ENCODE measurements at regions not wholly inside any gene's neighbourhood (a gene's known extent, or its start where the extent isn't known, plus 50 kb on each side); places are given as distances from the start of the nearest gene placed in this dataset.

GRCh38 chr9:13555989-13556500 lies 276.6 kb upstream of the MPDZ start:
- no peak overlapping the region for H3K4me2 ChIP-seq (ENCODE audit: low read depth, low read length)
- DNase-seq (ENCODE audit: low spot score) (no peak), FAIRE-seq (no peak), ATAC-seq (no peak)
- no peak for TF ChIP-seq ZFAT (CRISPR knock-in tag; conservative IDR thresholded peaks at IDR 0.05)
- TF ChIP-seq CBX5 (CRISPR knock-in tag; IDR thresholded peaks at IDR 0.05; ENCODE audit: borderline replicate concordance): no peak
- TF ChIP-seq ZNF253 (CRISPR knock-in tag; IDR thresholded peaks at IDR 0.05; ENCODE audit: borderline replicate concordance): no peak
- no peak for TF ChIP-seq CENPX (CRISPR knock-in tag; IDR thresholded peaks at IDR 0.05)
- TF ChIP-seq ZIK1 (CRISPR knock-in tag; IDR thresholded peaks at IDR 0.05; ENCODE audit: borderline replicate concordance, low read depth): no peak
- no peak for TF ChIP-seq CTCF (CRISPR knock-in tag; IDR thresholded peaks at IDR 0.05)
- TF ChIP-seq ZNF484 (CRISPR knock-in tag; IDR thresholded peaks at IDR 0.05; ENCODE audit: borderline replicate concordance, low read depth): no peak
- in situ Hi-C loops (cut with HindIII; ENCODE audit: extremely low pct_ligation_motif_present, low pct_unique_long_range_greater_than_20kb) (no loop called here), intact Hi-C loops (cut with micrococcal nuclease; ENCODE audit: unreplicated experiment) (no loop called here)
- POLR2A ChIA-PET: no interaction called here
- H3K79me2 ChIP-seq (ENCODE audit: insufficient read depth, low read length): no peaks in the 10 kb centered on the region
- no peak overlapping the region for H3K4me3 ChIP-seq (replicated peaks in 1 of 3; ENCODE audit: insufficient read depth in 1 of 3, low read depth in 2 of 3, low read length in 3 of 3)
- H3K4me1 ChIP-seq (ENCODE audit: insufficient read depth, low read length): no peaks in the 10 kb centered on the region
- H3K9ac ChIP-seq (ENCODE audit: insufficient read depth, low read depth, low read length): no peak overlapping the region
- no peaks in the 10 kb centered on the region for H4K20me1 ChIP-seq (ENCODE audit: insufficient read depth, low read length)
- no peak overlapping the region for H2AFZ ChIP-seq (ENCODE audit: low read length)
- under 1% methylated on average over 5 of the region's 5 CpGs for WGBS (ENCODE audit: low lambda C conversion rate)
- H3K27ac ChIP-seq (ENCODE audit: extremely low read length, insufficient read depth, low read length): no peak overlapping the region
- no TSS peak for BruUV-seq (replicated peaks)
- H3K9me3 ChIP-seq (ENCODE audit: low read length): no peaks in the 10 kb centered on the region
- H3K36me3 ChIP-seq (replicated peaks in 1 of 2; ENCODE audit: control insufficient read depth in 1 of 2, insufficient read depth in 2 of 2, low read length in 2 of 2): no peaks in the 10 kb centered on the region
- CTCF ChIA-PET (ENCODE audit: low intra/inter-chr PET ratio, low total read pairs): no interaction called here
- H3K27me3 ChIP-seq (ENCODE audit: control insufficient read depth in 1 of 2, insufficient read depth in 2 of 2, low read length in 2 of 2): no peaks in the 10 kb centered on the region

- H3K9ac ChIP-seq (ENCODE audit: insufficient read depth, low read depth, low read length): no peak overlapping the region
- no peaks in the 10 kb centered on the region for H3K27me3 ChIP-seq (ENCODE audit: control insufficient read depth in 1 of 2, insufficient read depth in 2 of 2, low read length in 2 of 2)
- no peak overlapping the region for H3K4me3 ChIP-seq (replicated peaks in 1 of 3; ENCODE audit: insufficient read depth in 1 of 3, low read depth in 2 of 3, low read length in 3 of 3)
- 48% methylated on average over 4 of the region's 4 CpGs for WGBS (ENCODE audit: low lambda C conversion rate)
- H3K27ac ChIP-seq (ENCODE audit: extremely low read length, insufficient read depth, low read length): no peak overlapping the region
- DNase-seq (ENCODE audit: low spot score) (no peak), ATAC-seq (no peak), FAIRE-seq (no peak)
- H4K20me1 ChIP-seq (ENCODE audit: insufficient read depth, low read length): no peaks in the 10 kb centered on the region
- H3K4me2 ChIP-seq (ENCODE audit: low read depth, low read length): no peak overlapping the region
- TF ChIP-seq ATF2 (CRISPR knock-in tag; IDR thresholded peaks at IDR 0.05) (no peak), CREBL2 (CRISPR knock-in tag; IDR thresholded peaks at IDR 0.05; ENCODE audit: borderline replicate concordance) (no peak), ATF4 (CRISPR knock-in tag; IDR thresholded peaks at IDR 0.05) (no peak), ZNF549 (CRISPR knock-in tag; IDR thresholded peaks at IDR 0.05) (no peak), ZNF33B (CRISPR knock-in tag; IDR thresholded peaks at IDR 0.05) (no peak), NKX3-1 (CRISPR knock-in tag; IDR thresholded peaks at IDR 0.05) (no peak), ZNF713 (CRISPR knock-in tag; IDR thresholded peaks at IDR 0.05) (no peak)
- no peaks in the 10 kb centered on the region for H3K79me2 ChIP-seq (ENCODE audit: insufficient read depth, low read length)
- no peak overlapping the region for H2AFZ ChIP-seq (ENCODE audit: low read length)
- CTCF ChIA-PET (ENCODE audit: low intra/inter-chr PET ratio, low total read pairs): no interaction called here
- H3K9me3 ChIP-seq (ENCODE audit: low read length): no peaks in the 10 kb centered on the region
- intact Hi-C loops (cut with micrococcal nuclease; ENCODE audit: unreplicated experiment): no loop called here
- no peaks in the 10 kb centered on the region for H3K4me1 ChIP-seq (ENCODE audit: insufficient read depth, low read length)
- POLR2A ChIA-PET: no interaction called here
- no peaks in the 10 kb centered on the region for H3K36me3 ChIP-seq (replicated peaks in 1 of 2; ENCODE audit: control insufficient read depth in 1 of 2, insufficient read depth in 2 of 2, low read length in 2 of 2)
- in situ Hi-C loops (cut with HindIII; ENCODE audit: extremely low pct_ligation_motif_present, low pct_unique_long_range_greater_than_20kb): no loop called here
- BruUV-seq (replicated peaks): no TSS peak
These were observed 276.0 kb upstream of the MPDZ start for GRCh38 chr9:13555516-13555915.
